Middle frontal gyrus (tissue), 1 donor: ENCODE measurements at regions not wholly inside any gene's neighbourhood (a gene's known extent, or its start where the extent isn't known, plus 50 kb on each side); places are given as distances from the start of the nearest gene placed in this dataset.
A peak's percentile ranks its signal among the peaks of the same experiment; 100 is the strongest.
"Not testable (repeated sequence)": the region's sequence is repeated elsewhere in the genome, so short reads cannot be mapped to it uniquely, and the experiment has no call there.

Experiments used
- DNase-seq: peaks from one replicate; pipeline ENCODE4 v3.0.0-alpha.2; 2015; ENCODE audit warnings: low spot score; ENCODE audit errors: extremely low spot score

- no peak for DNase-seq
Measured at GRCh38 chr4:100906973-100907372, 389.2 kb upstream of the EMCN start.

DNA sequence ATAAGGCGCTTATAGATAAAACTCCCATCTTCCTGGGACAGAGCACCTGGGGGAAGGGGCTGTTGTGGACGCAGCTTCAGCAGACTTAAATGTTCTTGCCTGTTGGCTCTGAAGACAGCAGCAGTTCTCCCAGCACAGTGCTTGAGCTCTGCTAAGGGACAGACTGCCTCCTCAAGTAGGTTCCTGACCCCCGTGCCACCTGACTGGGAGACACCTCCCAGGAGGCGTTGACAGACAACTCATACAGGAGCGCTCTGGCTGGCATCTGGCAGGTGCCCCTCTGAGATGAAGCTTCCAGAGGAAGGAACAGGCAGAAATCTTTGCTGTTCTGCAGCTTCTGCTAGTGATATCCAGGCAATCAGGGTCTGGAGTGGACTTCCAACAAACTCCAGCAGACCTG lies 383.1 kb upstream of the EMCN start:
- not testable (repeated sequence) for DNase-seq

DNA sequence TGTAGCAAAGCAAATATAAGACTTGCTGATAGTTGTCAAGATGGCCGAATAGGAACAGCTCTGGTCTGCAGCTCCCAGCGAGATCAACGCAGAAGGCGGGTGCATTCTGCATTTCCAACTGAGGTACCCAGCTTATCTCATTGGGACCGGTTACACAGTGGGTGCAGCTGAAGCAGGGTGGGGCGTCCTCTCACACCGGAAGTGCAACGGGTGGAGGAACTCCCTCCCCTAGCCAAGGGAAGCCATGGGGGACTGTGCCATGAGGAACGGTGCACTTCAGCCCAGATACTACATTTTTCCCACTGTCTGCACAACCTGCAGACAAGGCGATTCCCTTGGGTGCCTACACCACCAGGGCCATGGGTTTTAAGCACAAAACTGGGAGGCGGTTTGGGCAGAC lies 382.3 kb upstream of the EMCN start:
- no peak for DNase-seq

GRCh38 chr4:100898844-100899243 lies 381.0 kb upstream of the EMCN start:
- DNase-seq = no peak

DNA sequence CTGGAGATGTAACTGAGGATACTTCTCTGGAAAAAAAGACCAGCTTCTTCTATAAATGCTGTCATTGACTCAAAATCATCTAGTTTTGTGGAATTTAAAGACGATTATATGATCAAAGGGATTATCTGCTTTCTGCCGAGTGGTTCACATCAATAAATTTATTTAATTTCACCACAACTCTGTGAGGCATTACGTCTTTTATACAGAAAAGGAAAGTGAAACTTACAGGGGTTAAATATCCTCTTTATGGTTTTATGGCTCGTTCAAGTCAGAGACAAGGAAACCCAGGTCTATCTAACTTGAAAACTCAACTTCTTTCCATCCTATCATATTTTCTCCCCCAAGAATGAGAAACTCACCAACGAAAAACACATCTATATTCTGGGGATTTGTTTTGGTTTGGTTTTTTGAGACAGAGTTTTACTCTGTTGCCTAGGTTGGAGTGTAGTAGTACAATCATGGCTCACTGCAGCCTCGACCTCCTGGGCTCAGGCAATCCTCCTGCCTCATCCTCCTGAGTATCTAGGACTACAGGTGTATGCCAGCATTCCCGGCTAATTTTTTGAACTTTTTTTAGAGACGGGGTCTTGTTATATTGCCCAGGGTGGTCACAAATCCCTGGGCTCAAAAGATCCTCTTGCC lies 377.9 kb upstream of the EMCN start:
- DNase-seq = no peak

DNA sequence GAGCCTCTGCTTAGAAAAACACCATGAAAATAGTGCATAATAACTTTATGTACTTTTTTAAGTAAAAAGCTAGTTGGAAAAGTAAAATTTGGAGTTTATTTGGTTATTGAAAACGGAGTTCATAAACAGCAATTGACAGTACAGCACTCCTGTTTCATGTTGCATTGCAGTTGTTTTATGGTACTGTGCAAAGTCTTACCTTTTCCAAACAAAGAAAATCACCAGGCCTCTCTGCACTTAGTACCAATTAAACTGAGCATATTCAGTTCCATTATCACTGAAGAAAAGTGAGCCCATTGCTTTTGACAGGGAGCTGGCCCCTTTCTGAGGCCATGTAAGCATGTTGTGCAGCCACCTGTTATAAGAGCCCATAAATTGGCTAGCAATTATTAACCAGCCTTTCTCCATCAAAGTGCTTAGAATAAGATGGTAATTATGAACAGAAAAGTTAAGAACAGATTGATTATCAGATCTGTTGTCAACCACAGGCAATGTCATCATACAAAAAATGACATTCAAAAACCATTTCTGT lies 376.6 kb upstream of the EMCN start:
- DNase-seq = no peak

- no peak for DNase-seq
Measured at GRCh38 chr4:100891808-100892207, 374.0 kb upstream of the EMCN start.

DNA sequence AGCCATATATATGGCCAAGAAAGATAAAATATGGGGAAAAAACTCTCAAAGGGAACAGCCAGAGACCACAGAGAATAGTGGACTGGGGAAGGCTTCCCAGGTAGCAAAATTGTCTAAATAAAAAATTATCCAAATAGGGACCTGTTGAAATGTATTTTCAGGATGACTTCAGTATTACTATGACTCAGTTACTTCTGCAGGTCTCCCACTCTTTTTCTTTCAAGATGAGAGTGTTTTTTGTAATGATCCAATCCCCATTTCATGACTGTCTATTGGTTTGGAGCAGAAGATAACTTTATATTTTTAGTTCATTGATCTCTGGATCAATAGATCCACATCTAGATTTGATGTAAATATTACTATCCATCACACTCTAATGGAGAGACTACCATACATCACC lies 372.1 kb upstream of the EMCN start:
- no peak for DNase-seq

- no peak for DNase-seq
Measured at GRCh38 chr4:100889401-100889800, 371.6 kb upstream of the EMCN start.

- DNase-seq = no peak
Measured at GRCh38 chr4:100882661-100883060, 364.8 kb upstream of the EMCN start.

DNA sequence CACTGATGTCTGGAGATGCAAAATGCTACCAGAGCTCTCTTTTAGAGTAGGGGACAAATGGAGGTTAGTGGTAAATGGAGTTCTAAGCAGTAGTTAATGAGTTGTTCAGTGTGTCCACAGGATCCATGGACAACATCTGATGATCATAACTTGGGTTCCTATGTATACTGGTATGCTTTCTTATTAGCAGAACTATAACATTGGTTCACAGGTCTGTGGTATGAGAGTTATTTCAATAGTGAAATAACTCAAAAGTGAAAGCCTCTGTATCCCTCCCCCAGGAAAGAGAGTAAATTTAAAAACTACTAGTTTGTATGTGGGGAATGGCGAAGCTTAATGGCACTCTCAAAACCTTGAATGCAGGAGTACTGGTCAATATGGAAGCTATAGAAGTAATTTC lies 363.5 kb upstream of the EMCN start:
- DNase-seq = no peak

DNA sequence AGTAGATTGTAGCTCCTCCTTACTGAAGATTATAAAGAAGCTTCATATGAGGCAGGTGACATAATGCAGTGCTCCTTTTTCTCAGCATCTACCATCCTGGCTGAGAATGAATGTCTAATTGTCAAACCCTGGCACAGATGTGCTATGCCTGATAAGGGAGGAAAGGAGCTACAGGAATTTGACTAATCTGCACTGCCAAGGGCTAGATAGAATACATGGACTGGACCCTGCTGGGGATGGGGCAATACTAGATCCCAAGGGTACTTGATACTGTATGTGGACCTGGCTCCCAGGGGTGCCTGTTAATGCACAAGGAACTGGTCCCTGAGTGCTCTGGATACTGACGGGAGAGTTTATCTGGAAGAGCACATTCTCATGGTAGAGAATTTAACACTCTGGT lies 362.2 kb upstream of the EMCN start:
- DNase-seq = no peak

GRCh38 chr4:100879471-100879870 lies 361.6 kb upstream of the EMCN start:
- DNase-seq = no peak

DNA sequence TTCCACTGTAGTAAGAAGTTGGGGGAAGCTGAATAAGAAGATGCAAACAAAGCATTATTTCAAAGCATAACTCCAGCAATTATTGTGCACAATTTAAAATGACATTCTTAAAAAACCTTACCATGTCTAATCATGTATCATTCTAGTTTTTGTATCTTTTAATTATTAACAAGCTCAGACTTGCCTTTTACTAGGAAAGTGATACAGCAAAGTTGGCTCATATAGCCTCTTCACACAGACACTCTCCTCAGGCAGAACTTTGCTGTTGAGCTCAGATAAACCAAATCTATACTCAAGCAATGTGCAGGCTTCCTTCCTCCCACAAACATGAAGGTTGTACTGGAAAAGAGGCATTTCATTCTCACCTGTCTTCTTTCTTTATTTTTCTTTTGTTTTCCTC lies 358.7 kb upstream of the EMCN start:
- DNase-seq = no peak

DNA sequence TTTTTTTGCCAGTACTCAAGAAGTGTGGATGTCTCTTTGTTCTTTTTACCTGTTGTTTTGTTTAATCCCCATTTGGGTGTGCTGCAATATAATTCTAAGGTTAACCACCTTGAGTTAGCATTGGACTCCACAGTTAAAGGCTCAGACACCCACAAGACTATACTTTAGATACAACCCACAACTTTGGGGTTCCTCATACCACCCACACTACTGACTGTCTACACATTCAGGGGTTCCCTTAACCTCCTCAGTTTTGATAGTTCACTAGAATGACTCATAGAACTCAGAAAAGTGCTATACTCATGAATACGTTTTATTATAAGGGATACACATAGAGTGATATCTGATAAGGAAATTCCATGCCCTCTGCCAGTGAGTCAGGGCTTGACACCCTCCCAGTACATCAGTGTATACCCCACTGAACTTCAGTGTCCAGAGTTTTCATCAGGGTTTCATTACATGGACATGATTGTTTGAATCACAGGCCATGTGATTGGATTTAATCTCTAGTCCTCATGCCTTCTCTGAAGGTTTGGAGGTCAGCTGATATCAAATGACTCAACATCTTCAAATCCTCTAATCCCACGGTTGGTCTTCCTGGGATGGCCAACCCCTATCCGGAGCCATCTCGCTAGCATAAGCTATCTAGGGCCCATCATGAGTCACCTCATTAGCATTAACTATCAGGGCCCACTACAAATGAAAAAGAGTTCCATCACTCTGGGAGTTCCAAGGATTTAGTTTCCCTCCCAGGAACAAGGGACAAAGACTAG lies 357.7 kb upstream of the EMCN start:
- DNase-seq = no peak

DNA sequence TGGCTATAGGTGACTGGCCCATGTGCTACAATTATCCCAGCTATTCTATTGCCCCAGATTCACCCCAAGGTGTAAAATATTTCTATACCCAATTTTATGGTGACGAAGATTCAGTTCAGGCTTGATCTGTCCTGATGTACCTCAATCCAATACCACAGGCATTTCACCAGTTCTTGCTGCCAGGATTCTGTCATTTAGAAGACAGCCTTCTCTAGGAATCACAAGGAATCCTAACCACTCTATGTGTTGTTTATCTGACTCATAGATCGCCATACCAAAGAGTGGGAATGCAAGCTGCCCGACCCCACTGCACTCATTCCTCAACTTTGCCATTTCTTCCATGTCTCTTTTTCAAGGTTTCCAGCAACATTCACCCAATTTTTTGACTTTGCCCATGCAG lies 355.0 kb upstream of the EMCN start:
- DNase-seq = no peak

- no peak for DNase-seq
Measured at GRCh38 chr4:100870940-100871772, 353.3 kb upstream of the EMCN start.

- DNase-seq = no peak
Measured at GRCh38 chr4:100869276-100869675, 351.5 kb upstream of the EMCN start.

GRCh38 chr4:100868281-100868680 lies 350.5 kb upstream of the EMCN start:
- not testable (repeated sequence) for DNase-seq

DNA sequence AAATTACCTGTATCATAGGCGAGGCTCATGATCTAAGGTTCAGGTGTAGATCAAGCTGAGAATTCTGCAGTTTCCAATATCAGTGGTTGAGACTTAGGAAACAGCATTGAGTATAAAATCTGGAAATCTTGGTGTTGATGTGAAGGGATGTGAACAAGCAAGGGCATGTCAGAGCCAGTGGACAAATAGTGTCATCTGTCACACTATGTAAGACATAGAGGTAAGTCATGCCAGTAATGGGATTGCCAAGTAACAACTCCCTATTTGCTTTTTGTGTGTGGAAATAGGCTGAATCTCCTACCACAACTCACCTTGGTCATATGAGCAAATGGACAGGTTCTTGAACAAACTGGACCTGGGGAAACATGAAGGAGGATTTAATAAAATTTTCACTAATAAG lies 334.5 kb upstream of the EMCN start:
- DNase-seq = no peak

DNA sequence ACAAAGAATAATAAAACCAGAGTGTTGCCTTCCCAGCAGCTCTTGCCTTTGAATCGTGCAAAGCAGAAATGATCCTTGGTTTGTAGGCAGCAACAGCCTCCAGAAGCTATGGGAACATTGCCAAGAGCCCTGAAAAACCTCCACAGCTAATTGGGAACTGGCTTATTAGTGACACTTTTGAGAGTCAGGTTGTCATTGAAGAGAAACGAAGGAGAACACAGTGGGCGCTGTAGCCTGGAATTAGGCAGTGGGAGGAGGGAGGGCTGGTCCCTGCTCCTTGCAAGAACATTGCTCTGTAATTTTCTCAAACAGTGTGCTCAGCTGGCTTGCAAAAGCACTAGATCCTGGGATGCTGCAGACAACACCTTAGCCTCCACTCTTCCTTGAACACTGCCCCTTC lies 331.5 kb upstream of the EMCN start:
- DNase-seq = peak; percentile 63

- DNase-seq = no peak
Measured at GRCh38 chr4:100848841-100849240, 331.0 kb upstream of the EMCN start.
